IPS DF 6.9 (cell line): ENCODE measurements at regions not wholly inside any gene's neighbourhood (a gene's known extent, or its start where the extent isn't known, plus 50 kb on each side); places are given as distances from the start of the nearest gene placed in this dataset.
"Not testable (repeated sequence)": the region's sequence is repeated elsewhere in the genome, so short reads cannot be mapped to it uniquely, and the experiment has no call there.

ENCODE experiments used
- DNase-seq: peaks from one replicate; pipeline ENCODE4 v3.0.0-alpha.2; 2013; ENCODE audit warnings: low read depth, low spot score
- H3K27ac ChIP-seq: one replicate; pipeline ENCODE4 v1.5.1; 2013; ENCODE audit warnings: low read length, control low read depth
- H3K27me3 ChIP-seq: 2 replicates; pipeline ENCODE4 v1.6.1; 2013; ENCODE audit warnings: mild to moderate bottlenecking, low read length; ENCODE audit not compliant: control insufficient read depth, insufficient read depth
- H3K36me3 ChIP-seq: 2 replicates; pipeline ENCODE4 v1.6.1; 2013; ENCODE audit warnings: low read length; ENCODE audit not compliant: control insufficient read depth, insufficient read depth
- H3K4me1 ChIP-seq: 2 replicates; pipeline ENCODE4 v1.6.1; 2013; ENCODE audit warnings: low read length; ENCODE audit not compliant: control insufficient read depth, insufficient read depth
- H3K4me3 ChIP-seq: 2 replicates; pipeline ENCODE4 v1.5.1; 2013; ENCODE audit warnings: mild to moderate bottlenecking, low read length
- H3K9me3 ChIP-seq: 2 replicates; pipeline ENCODE4 v1.6.1; 2013; ENCODE audit warnings: low read length, inconsistent platforms; ENCODE audit not compliant: control insufficient read depth, insufficient read depth
- WGBS: extraction: QIAGEN DNeasy Blood & Tissue Kit; methylation state at CpG from one replicate; pipeline ENCODE4 v1.1.7; 2013; ENCODE audit warnings: mixed read lengths, missing lambda C conversion rate; ENCODE audit not compliant: insufficient read length, insufficient coverage; 5-methylcytosine and 5-hydroxymethylcytosine counted together

GRCh38 chr12:125852679-125853078 lies 787.4 kb downstream of the AACS start:
- H3K4me3 ChIP-seq, result no peak overlapping the region
- H3K9me3 ChIP-seq, result peaks cover 2% of the 10 kb centered on the region; the same call in 1 of the 2 replicates
- H3K4me1 ChIP-seq, result no peaks in the 10 kb centered on the region
- H3K36me3 ChIP-seq, result no peaks in the 10 kb centered on the region
- WGBS, result no CpG with 5 or more reads among the region's 2 CpGs
- no peaks in the 10 kb centered on the region for H3K27me3 ChIP-seq
- DNase-seq, result no peak
- H3K27ac ChIP-seq, result no peak overlapping the region

- H3K27ac ChIP-seq, result no peak overlapping the region
- no peaks in the 10 kb centered on the region for H3K4me1 ChIP-seq
- no peak overlapping the region for H3K4me3 ChIP-seq
- WGBS, result no CpG with 5 or more reads among the region's 1 CpG
- no peak for DNase-seq
- no peaks in the 10 kb centered on the region for H3K36me3 ChIP-seq
- H3K9me3 ChIP-seq, result no peaks in the 10 kb centered on the region; the same call in 1 of the 2 replicates
- no peaks in the 10 kb centered on the region for H3K27me3 ChIP-seq
Observed at GRCh38 chr12:125853670-125854069, 788.4 kb downstream of the AACS start.

GRCh38 chr12:125856366-125856765 lies 791.1 kb downstream of the AACS start:
- Histone ChIP-seq H3K4me3 (no peak overlapping the region), H3K27me3 (no peaks in the 10 kb centered on the region), H3K27ac (no peak overlapping the region), H3K9me3 (no peaks in the 10 kb centered on the region; the same call in 1 of the 2 replicates), H3K4me1 (no peaks in the 10 kb centered on the region), H3K36me3 (no peaks in the 10 kb centered on the region)
- no CpG with 5 or more reads among the region's 3 CpGs for WGBS
- no peak for DNase-seq

GRCh38 chr12:125856896-125857295 lies 791.7 kb downstream of the AACS start:
- no peaks in the 10 kb centered on the region for H3K27me3 ChIP-seq
- no peak overlapping the region for H3K27ac ChIP-seq
- no peaks in the 10 kb centered on the region for H3K36me3 ChIP-seq
- H3K9me3 ChIP-seq, result no peaks in the 10 kb centered on the region; the same call in 1 of the 2 replicates
- no peak for DNase-seq
- no peaks in the 10 kb centered on the region for H3K4me1 ChIP-seq
- WGBS, result no CpG with 5 or more reads among the region's 3 CpGs
- H3K4me3 ChIP-seq, result no peak overlapping the region

- WGBS, result no CpG with 5 or more reads among the region's 17 CpGs
- H3K4me1 ChIP-seq, result no peaks in the 10 kb centered on the region
- H3K36me3 ChIP-seq, result no peaks in the 10 kb centered on the region
- no peak overlapping the region for H3K4me3 ChIP-seq
- no peak for DNase-seq
- no peaks in the 10 kb centered on the region; the same call in 1 of the 2 replicates for H3K9me3 ChIP-seq
- H3K27me3 ChIP-seq, result no peaks in the 10 kb centered on the region
- no peak overlapping the region for H3K27ac ChIP-seq
Observed at GRCh38 chr12:125860672-125861288, 795.5 kb downstream of the AACS start.

- no peak overlapping the region for H3K4me3 ChIP-seq
- no peaks in the 10 kb centered on the region for H3K4me1 ChIP-seq
- no peak for DNase-seq
- H3K27me3 ChIP-seq, result no peaks in the 10 kb centered on the region
- no peaks in the 10 kb centered on the region; the same call in 1 of the 2 replicates for H3K9me3 ChIP-seq
- no CpG with 5 or more reads among the region's 68 CpGs for WGBS
- no peak overlapping the region for H3K27ac ChIP-seq
- no peaks in the 10 kb centered on the region for H3K36me3 ChIP-seq
Observed at GRCh38 chr12:125861299-125862281, 796.4 kb downstream of the AACS start.

- WGBS, result no CpG with 5 or more reads among the region's 6 CpGs
- DNase-seq, H3K27me3 ChIP-seq, H3K27ac ChIP-seq, H3K4me1 ChIP-seq, H3K4me3 ChIP-seq, H3K9me3 ChIP-seq, H3K36me3 ChIP-seq: not testable (repeated sequence)
Observed at GRCh38 chr12:125865236-125865635, 800.0 kb downstream of the AACS start.

- no peak overlapping the region for H3K4me3 ChIP-seq
- no peaks in the 10 kb centered on the region for H3K36me3 ChIP-seq
- H3K4me1 ChIP-seq, result no peaks in the 10 kb centered on the region
- H3K27me3 ChIP-seq, result no peaks in the 10 kb centered on the region
- peaks cover 1% of the 10 kb centered on the region; the same call in 1 of the 2 replicates for H3K9me3 ChIP-seq
- no CpG with 5 or more reads among the region's 9 CpGs for WGBS
- DNase-seq, result no peak
- no peak overlapping the region for H3K27ac ChIP-seq
Observed at GRCh38 chr12:125871811-125872594, 806.8 kb downstream of the AACS start.

- H3K4me1 ChIP-seq, result no peaks in the 10 kb centered on the region
- H3K27me3 ChIP-seq, result no peaks in the 10 kb centered on the region
- no peak overlapping the region for H3K27ac ChIP-seq
- no peak for DNase-seq
- no peaks in the 10 kb centered on the region; the same call in 1 of the 2 replicates for H3K9me3 ChIP-seq
- no CpG with 5 or more reads among the region's 5 CpGs for WGBS
- H3K4me3 ChIP-seq, result no peak overlapping the region
- H3K36me3 ChIP-seq, result no peaks in the 10 kb centered on the region
Observed at GRCh38 chr12:125873016-125873415, 807.8 kb downstream of the AACS start.

- Histone ChIP-seq H3K36me3 (no peaks in the 10 kb centered on the region), H3K27ac (no peak overlapping the region), H3K4me1 (no peaks in the 10 kb centered on the region), H3K27me3 (no peaks in the 10 kb centered on the region), H3K9me3 (peaks cover 2% of the 10 kb centered on the region), H3K4me3 (no peak overlapping the region)
- DNase-seq, result no peak
- WGBS, result no CpG with 5 or more reads among the region's 4 CpGs
Observed at GRCh38 chr12:125878483-125878882, 813.2 kb downstream of the AACS start.
